H9 (cell line): ENCODE measurements at regions not wholly inside any gene's neighbourhood (a gene's known extent, or its start where the extent isn't known, plus 50 kb on each side); places are given as distances from the start of the nearest gene placed in this dataset.

ENCODE experiments used
- DNase-seq: peaks from one replicate; pipeline ENCODE4 v3.0.0-alpha.2; 2017
- H2AFZ ChIP-seq: one replicate; pipeline ENCODE4 v1.6.1; 2013; ENCODE audit warnings: mild to moderate bottlenecking, low read length, control low read depth, moderate library complexity
- H2AK5ac ChIP-seq: 2 replicates; pipeline ENCODE4 v1.6.1; 2013; ENCODE audit warnings: low read length, control low read depth, mixed read lengths; ENCODE audit not compliant: insufficient read length
- H2BK120ac ChIP-seq: one replicate; pipeline ENCODE4 v1.6.1; 2013; ENCODE audit warnings: low read depth, mild to moderate bottlenecking, low read length, control low read depth, inconsistent platforms; ENCODE audit not compliant: poor library complexity, severe bottlenecking
- H2BK12ac ChIP-seq: 2 replicates; pipeline ENCODE4 v1.6.1; 2013; ENCODE audit warnings: low read length, control low read depth, mixed read lengths, low read depth; ENCODE audit not compliant: insufficient read length
- H2BK15ac ChIP-seq: 2 replicates; pipeline ENCODE4 v1.6.1; 2013; ENCODE audit warnings: low read depth, low read length, control low read depth
- H2BK20ac ChIP-seq: one replicate; pipeline ENCODE4 v1.6.1; 2013; ENCODE audit warnings: low read depth, mild to moderate bottlenecking, low read length, control low read depth, inconsistent platforms; ENCODE audit not compliant: poor library complexity, severe bottlenecking
- H2BK5ac ChIP-seq: 2 replicates; pipeline ENCODE4 v1.6.1; 2013; ENCODE audit warnings: low read length, control low read depth, mixed read lengths; ENCODE audit not compliant: insufficient read length
- H3K14ac ChIP-seq: 2 replicates; pipeline ENCODE4 v1.6.1; 2013; ENCODE audit warnings: low read length, control low read depth; ENCODE audit not compliant: insufficient read depth
- H3K18ac ChIP-seq: 2 replicates; pipeline ENCODE4 v1.6.1; 2013; ENCODE audit warnings: low read depth, mild to moderate bottlenecking, mixed read lengths, low read length, control low read depth; ENCODE audit not compliant: insufficient read length
- H3K23ac ChIP-seq: 2 replicates; pipeline ENCODE4 v1.6.1; 2013; ENCODE audit warnings: low read length, control low read depth, mixed read lengths, low read depth; ENCODE audit not compliant: insufficient read length
- H3K23me2 ChIP-seq: 2 replicates; pipeline ENCODE4 v1.6.1; 2013; ENCODE audit warnings: low read depth, mild to moderate bottlenecking, mixed read lengths, low read length, control low read depth; ENCODE audit not compliant: insufficient read length, poor library complexity, severe bottlenecking
- H3K27ac ChIP-seq: 2 replicates; pipeline ENCODE4 v1.5.1; 2013; ENCODE audit warnings: low read length, control low read depth, mixed read lengths, low read depth; ENCODE audit not compliant: insufficient read length
- H3K27me3 ChIP-seq: 2 replicates; pipeline ENCODE4 v1.6.1; 2013; ENCODE audit warnings: low read length, control low read depth, inconsistent platforms; ENCODE audit not compliant: insufficient read depth
- H3K4ac ChIP-seq: 2 replicates; pipeline ENCODE4 v1.6.1; 2013; ENCODE audit warnings: low read depth, mild to moderate bottlenecking, control low read depth, inconsistent platforms, low read length, moderate library complexity
- H3K4me1 ChIP-seq: 2 replicates; pipeline ENCODE4 v1.6.1; 2013; ENCODE audit warnings: low read length, control low read depth, inconsistent platforms; ENCODE audit not compliant: insufficient read depth
- H3K4me2 ChIP-seq: 2 replicates; pipeline ENCODE4 v1.6.1; 2013; ENCODE audit warnings: low read length, control low read depth, mixed read lengths; ENCODE audit not compliant: insufficient read length, insufficient read depth
- H3K56ac ChIP-seq: 2 replicates; pipeline ENCODE4 v1.6.1; 2013; ENCODE audit warnings: low read depth, mild to moderate bottlenecking, mixed read lengths, low read length, control low read depth; ENCODE audit not compliant: insufficient read length
- H3K79me1 ChIP-seq: 2 replicates; pipeline ENCODE4 v1.6.1; 2013; ENCODE audit warnings: low read depth, mild to moderate bottlenecking, moderate library complexity, low read length, control low read depth, inconsistent platforms; ENCODE audit not compliant: insufficient read depth, poor library complexity, severe bottlenecking
- H3K79me2 ChIP-seq: 2 replicates; pipeline ENCODE4 v1.6.1; 2013; ENCODE audit warnings: low read length, control low read depth, inconsistent platforms; ENCODE audit not compliant: insufficient read depth
- H3K9ac ChIP-seq: 2 replicates; pipeline ENCODE4 v1.6.1; 2013; ENCODE audit warnings: low read length, control low read depth, mixed read lengths; ENCODE audit not compliant: insufficient read length; ENCODE audit errors: extremely low read depth
- H3K9me3 ChIP-seq: one replicate; pipeline ENCODE4 v1.6.1; 2013; ENCODE audit warnings: low read depth, low read length, inconsistent platforms; ENCODE audit not compliant: control insufficient read depth
- H3T11ph ChIP-seq: one replicate; pipeline ENCODE4 v1.6.1; 2013; ENCODE audit warnings: mild to moderate bottlenecking, low read length, control low read depth, inconsistent platforms
- H4K20me1 ChIP-seq: one replicate; pipeline ENCODE4 v1.6.1; 2013; ENCODE audit not compliant: control insufficient read depth, insufficient read length, insufficient read depth
- H4K5ac ChIP-seq: 2 replicates; pipeline ENCODE4 v1.6.1; 2013; ENCODE audit warnings: low read depth, mild to moderate bottlenecking, mixed read lengths, low read length, control low read depth; ENCODE audit not compliant: insufficient read length
- H4K8ac ChIP-seq: replicated peaks from 2 replicates; pipeline ENCODE4 v1.6.1; 2013; ENCODE audit warnings: low read length, control low read depth, mixed read lengths, low read depth; ENCODE audit not compliant: insufficient read length
- H4K91ac ChIP-seq: 2 replicates; pipeline ENCODE4 v1.6.1; 2013; ENCODE audit warnings: low read depth, mild to moderate bottlenecking, moderate library complexity, mixed read lengths, low read length, control low read depth; ENCODE audit not compliant: insufficient read length
- H3K27ac Mint-ChIP-seq, 3 experiments: 2 replicates in 2 of 3; 3 replicates in 1 of 3; pipeline ENCODE4 v1.8.0; 2020 to 2021; ENCODE audit warnings: mixed read lengths in 3 of 3, mild to moderate bottlenecking in 1 of 3, moderate library complexity in 1 of 3
- H3K27me3 Mint-ChIP-seq: 2 replicates; pipeline ENCODE4 v1.8.0; 2021; ENCODE audit warnings: low read depth, mild to moderate bottlenecking, moderate library complexity, mixed read lengths
- H3K36me3 Mint-ChIP-seq, 3 experiments: 2 replicates in 2 of 3; 3 replicates in 1 of 3; pipeline ENCODE4 v1.8.0; 2020 to 2021; ENCODE audit warnings: low read depth in 3 of 3, mixed read lengths in 3 of 3; ENCODE audit not compliant: insufficient read depth in 1 of 3
- H3K4me1 Mint-ChIP-seq, 2 experiments: 2 replicates each; pipeline ENCODE4 v1.8.0; 2020; ENCODE audit warnings: mixed read lengths in 2 of 2
- H3K4me3 Mint-ChIP-seq, 2 experiments: 2 replicates in 1 of 2; 3 replicates in 1 of 2; pipeline ENCODE4 v1.8.0; 2020 to 2021; ENCODE audit warnings: mild to moderate bottlenecking in 2 of 2, mixed read lengths in 2 of 2, moderate library complexity in 1 of 2
- H3K9me3 Mint-ChIP-seq, 2 experiments: 2 replicates in 1 of 2; 3 replicates in 1 of 2; pipeline ENCODE4 v1.8.0; 2020; ENCODE audit warnings: mild to moderate bottlenecking in 2 of 2, mixed read lengths in 2 of 2, moderate library complexity in 1 of 2
- CTCF ChIP-seq: fragments of 200-600 bp; sonication (generic); conservative IDR thresholded peaks from 3 replicates; pipeline ENCODE4 v1.8.0; 2021; ENCODE audit warnings: antibody characterized with exemption, mild to moderate bottlenecking
- WGBS: extraction: QIAGEN DNeasy Blood & Tissue Kit; methylation state at CpG from one replicate; pipeline ENCODE4 v1.1.7; 2013; ENCODE audit warnings: missing lambda C conversion rate, low lambda C conversion rate, mixed read lengths; ENCODE audit not compliant: insufficient read length; ENCODE audit errors: extremely low coverage; 5-methylcytosine and 5-hydroxymethylcytosine counted together

DNA sequence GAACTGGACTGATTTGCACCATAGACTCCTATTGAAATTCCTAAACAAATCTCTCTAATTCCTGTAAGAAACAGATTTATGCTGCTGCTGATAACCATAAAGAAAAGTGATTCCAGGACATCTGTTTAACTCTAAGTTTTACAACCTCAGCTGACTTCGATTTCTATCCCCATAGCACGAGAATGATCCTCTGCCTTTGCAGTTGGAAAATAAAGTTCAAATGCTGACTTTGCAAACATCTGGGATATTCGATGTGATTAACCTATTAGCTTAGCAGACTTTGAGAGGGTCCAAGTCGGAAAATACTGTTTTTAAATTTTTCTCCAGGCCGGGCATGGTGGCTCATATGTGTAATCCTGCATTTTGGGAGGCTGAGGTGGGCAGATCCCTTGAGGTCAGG, 247.3 kb downstream of the PSAT1 start:
- H3K56ac ChIP-seq: no peak overlapping the region

More for the DNA sequence above, 247.3 kb downstream of the PSAT1 start:
- Histone ChIP-seq H3K9me3 (no peaks in the 10 kb centered on the region), H3K27ac (no peak overlapping the region), H3K4me2 (no peak overlapping the region), H3K23ac (no peak overlapping the region), H3K79me1 (no peaks in the 10 kb centered on the region), H4K20me1 (no peaks in the 10 kb centered on the region), H2AK5ac (no peak overlapping the region), H4K5ac (no peak overlapping the region), H3K18ac (no peak overlapping the region), H3K14ac (no peak overlapping the region), H2BK15ac (no peak overlapping the region), H2AFZ (no peak overlapping the region), H3K79me2 (no peaks in the 10 kb centered on the region), H2BK12ac (no peak overlapping the region), H3K27me3 (no peaks in the 10 kb centered on the region), H3K9ac (no peak overlapping the region), H4K8ac (no peak overlapping the region), H3T11ph (no peak overlapping the region), H2BK5ac (no peak overlapping the region), H2BK120ac (no peak overlapping the region), H3K4ac (no peak overlapping the region), H3K23me2 (no peaks in the 10 kb centered on the region), H3K4me1 (peaks cover 9% of the 10 kb centered on the region), H2BK20ac (no peak overlapping the region), H4K91ac (no peak overlapping the region)
- H3K4me3 Mint-ChIP-seq: no peak overlapping the region
- H3K9me3 Mint-ChIP-seq: peaks cover 4 to 5% of the 10 kb centered on the region in 2 experiments; a peak in 4 of 5 replicates
- peaks cover 0 to 14% (median 6%) of the 10 kb centered on the region in 3 experiments; a peak in 5 of 7 replicates for H3K36me3 Mint-ChIP-seq
- H3K4me1 Mint-ChIP-seq: peaks cover 37 to 44% of the 10 kb centered on the region in 2 experiments
- TF ChIP-seq CTCF: no peak
- WGBS: no CpG with 5 or more reads among the region's 5 CpGs
- DNase-seq: no peak
- no peak overlapping the region for H3K27ac Mint-ChIP-seq
- H3K27me3 Mint-ChIP-seq: no peaks in the 10 kb centered on the region; the same call in 1 of the 2 replicates
